PC-3 (cell line): ENCODE measurements at regions not wholly inside any gene's neighbourhood (a gene's known extent, or its start where the extent isn't known, plus 50 kb on each side); places are given as distances from the start of the nearest gene placed in this dataset.
"Not testable (repeated sequence)": the region's sequence is repeated elsewhere in the genome, so short reads cannot be mapped to it uniquely, and the experiment has no call there.

Experiments used
- CTCF ChIP-seq: fragments of 300-600 bp; sonication (generic); conservative IDR thresholded peaks from 2 replicates; pipeline ENCODE4 v1.5.1; 2017; ENCODE audit warnings: antibody characterized with exemption, low read depth, mild to moderate bottlenecking, low read length
- EZH2 ChIP-seq: fragments of 300-600 bp; sonication (generic); IDR thresholded peaks from one replicate; pipeline ENCODE4 v1.6.1; 2017; ENCODE audit warnings: antibody characterized with exemption, mild to moderate bottlenecking, low read length; ENCODE audit not compliant: unreplicated experiment
- EZH2phosphoT487 ChIP-seq: fragments of 300-600 bp; sonication (generic); IDR thresholded peaks from 2 replicates; pipeline ENCODE4 v1.6.1; 2018; ENCODE audit warnings: mild to moderate bottlenecking, antibody characterized with exemption, low read length, borderline replicate concordance

DNA sequence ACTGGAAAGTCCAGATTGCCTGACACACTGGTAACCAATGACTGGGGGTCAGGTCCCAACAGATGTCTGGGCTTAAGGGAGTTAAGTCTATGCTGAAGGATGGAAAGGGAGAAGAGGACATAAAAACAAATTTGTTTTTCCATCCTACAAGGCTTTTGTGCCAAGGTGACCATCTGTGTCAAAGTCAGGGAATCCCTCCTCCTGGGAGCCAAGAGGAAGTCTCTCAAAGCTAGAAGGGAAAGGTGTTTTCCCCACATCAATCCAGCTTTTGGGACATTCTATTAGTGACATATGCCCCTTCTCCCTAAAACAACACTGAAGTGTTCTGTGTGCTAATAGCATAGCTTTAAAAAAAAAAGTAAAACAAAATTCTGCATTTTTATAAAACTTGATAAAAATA lies 173.9 kb downstream of the ZNF621 start:
- not testable (repeated sequence) for TF ChIP-seq CTCF, EZH2phosphoT487, EZH2
